Naive thymus-derived CD8-positive, alpha-beta T cell (primary cell): ENCODE measurements at regions not wholly inside any gene's neighbourhood (a gene's known extent, or its start where the extent isn't known, plus 50 kb on each side); places are given as distances from the start of the nearest gene placed in this dataset.
"Not testable (repeated sequence)": the region's sequence is repeated elsewhere in the genome, so short reads cannot be mapped to it uniquely, and the experiment has no call there.

Experiments used
- ATAC-seq, 2 donors: fragments of 150-1000 bp; cut with Tn5 transposase in 1 of 2; sonication (Bioruptor Pico), chemical (Tn5 transposase) in 1 of 2; 1 replicate in 1 of 2; 2 replicates in 1 of 2; pipeline ENCODE4 v1.10.0; 2021; ENCODE audit warnings: mild to moderate bottlenecking in 2 of 2, moderate library complexity in 2 of 2
- POLR2A ChIA-PET: fragments of 350-600 bp; sonication (Branson Sonifier 250); formaldehyde crosslinking; loops from one replicate; lab custom pipeline; 2021; ENCODE audit warnings: antibody characterized with exemption; lab: Charles Lee
- DNase-seq, 10 donors: peaks; one replicate each; pipeline versions ENCODE4 v3.0.0 to v3.0.0-alpha.2; 2020 to 2022
- H3K27ac Mint-ChIP-seq, 10 donors: one replicate each; pipeline ENCODE4 v1.8.0; 2020 to 2022; ENCODE audit warnings: mild to moderate bottlenecking in 10 of 10, mixed read lengths in 10 of 10, moderate library complexity in 4 of 10, inconsistent platforms in 1 of 10
- H3K27me3 Mint-ChIP-seq, 5 donors: one replicate each; pipeline ENCODE4 v1.8.0; 2021 to 2022; ENCODE audit warnings: mixed read lengths in 5 of 5
- H3K36me3 Mint-ChIP-seq, 3 donors: one replicate each; pipeline ENCODE4 v1.8.0; 2020 to 2022; ENCODE audit warnings: mixed read lengths in 3 of 3, mild to moderate bottlenecking in 2 of 3, inconsistent platforms in 1 of 3
- H3K4me1 Mint-ChIP-seq, 4 donors: one replicate each; pipeline ENCODE4 v1.8.0; 2021 to 2022; ENCODE audit warnings: mixed read lengths in 4 of 4
- H3K4me3 Mint-ChIP-seq, 10 donors: one replicate each; pipeline ENCODE4 v1.8.0; 2020 to 2022; ENCODE audit warnings: mild to moderate bottlenecking in 10 of 10, mixed read lengths in 10 of 10, moderate library complexity in 6 of 10, inconsistent platforms in 1 of 10
- H3K9me3 Mint-ChIP-seq, 9 donors: one replicate each; pipeline ENCODE4 v1.8.0; 2020 to 2022; ENCODE audit warnings: mixed read lengths in 9 of 9, mild to moderate bottlenecking in 3 of 9, inconsistent platforms in 1 of 9, moderate library complexity in 1 of 9

DNA sequence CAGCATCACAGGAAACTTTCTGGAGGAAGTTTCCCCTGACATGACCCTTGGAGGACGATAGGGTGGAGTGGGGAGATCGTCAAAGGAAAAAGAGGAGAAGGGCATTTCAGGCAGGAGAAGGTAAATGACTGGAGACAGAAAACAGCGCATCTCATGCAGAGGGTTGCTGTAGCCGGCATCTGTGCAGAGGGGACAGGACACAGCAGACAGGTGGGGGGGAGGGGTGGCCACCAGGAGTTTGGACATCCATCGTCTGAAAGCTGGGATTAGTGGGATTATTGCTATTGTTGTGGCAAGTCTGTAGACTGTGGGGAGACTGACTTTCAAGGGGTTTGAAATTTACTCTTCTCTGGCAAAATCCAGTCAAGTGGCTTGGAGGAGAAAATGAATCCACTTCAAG lies 463.9 kb downstream of the OMA1 start:
- Mint-ChIP-seq H3K36me3 (no peaks in the 10 kb centered on the region), H3K4me3 (no peak overlapping the region), H3K27ac (no peak overlapping the region), H3K4me1 (no peaks in the 10 kb centered on the region), H3K27me3 (peaks cover 3 to 16% (median 10%) of the 10 kb centered on the region in 5 donors), H3K9me3 (no peaks in the 10 kb centered on the region)
- POLR2A ChIA-PET = no interaction called here
- no peak for DNase-seq
- ATAC-seq = no peak

DNA sequence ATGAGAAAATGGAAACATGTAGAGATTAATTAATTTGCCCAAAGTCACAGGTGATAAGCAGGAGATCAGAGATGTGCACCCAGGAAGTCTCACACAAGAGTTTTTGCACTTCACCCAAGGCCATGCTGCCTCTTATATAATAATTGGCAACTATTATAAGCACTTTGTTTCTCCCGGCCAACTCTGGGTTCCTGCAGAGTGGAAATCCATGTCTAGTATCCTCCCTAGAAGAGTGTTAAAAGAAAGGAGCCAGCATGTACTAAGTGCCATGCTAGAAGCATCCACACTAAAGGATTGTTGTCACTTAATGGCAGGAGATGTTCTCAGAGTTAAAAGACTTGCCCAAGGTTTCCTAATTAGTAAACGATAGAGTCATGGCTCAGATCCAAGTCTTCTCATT lies 470.3 kb downstream of the OMA1 start:
- Mint-ChIP-seq H3K4me1 (peaks cover 0 to 2% (median 0%) of the 10 kb centered on the region in 4 donors), H3K9me3 (no peaks in the 10 kb centered on the region), H3K27ac (no peak overlapping the region), H3K27me3 (peaks cover 0 to 8% (median 3%) of the 10 kb centered on the region in 5 donors), H3K36me3 (no peaks in the 10 kb centered on the region), H3K4me3 (no peak overlapping the region)
- POLR2A ChIA-PET = no interaction called here
- no peak for DNase-seq
- no peak for ATAC-seq

DNA sequence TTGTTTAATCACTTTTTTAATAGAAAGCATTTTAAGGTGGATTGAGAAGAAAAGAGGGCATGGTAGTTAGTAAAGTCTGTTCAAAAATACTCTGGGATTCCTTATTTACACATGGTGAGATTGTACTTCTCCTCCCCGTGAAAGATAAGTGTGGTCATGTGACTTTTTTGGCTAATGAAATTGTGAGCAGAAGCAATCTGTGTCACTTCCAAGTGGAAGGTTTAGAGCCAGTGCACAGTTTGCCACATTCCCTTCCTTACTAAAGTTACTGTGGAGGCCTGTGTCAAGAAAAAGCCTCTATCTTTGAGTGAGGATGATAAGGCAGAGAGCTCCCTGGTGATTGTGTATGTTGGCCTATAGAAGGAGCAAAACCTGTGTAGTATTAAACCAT lies 471.3 kb downstream of the OMA1 start:
- no peak overlapping the region for H3K27ac Mint-ChIP-seq
- POLR2A ChIA-PET = no interaction called here

DNA sequence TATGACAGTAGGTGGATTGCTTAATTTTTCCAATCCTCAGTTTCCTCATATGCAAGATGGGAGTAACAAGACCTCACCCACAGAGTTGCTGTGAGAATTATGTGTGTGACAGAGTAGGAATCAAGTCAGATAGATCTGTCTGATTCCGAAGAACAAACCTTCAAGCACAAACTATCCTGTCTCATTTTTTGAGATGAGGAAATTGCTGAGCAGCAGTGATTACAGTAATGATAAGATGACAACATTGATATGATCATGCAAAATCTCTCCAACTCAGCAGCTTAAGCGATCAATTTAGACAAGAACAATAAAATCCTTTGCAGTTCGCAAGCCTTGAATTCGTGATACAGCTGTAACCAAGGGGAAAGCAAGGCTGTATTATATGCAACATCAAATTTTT lies 474.1 kb downstream of the OMA1 start:
- DNase-seq = no peak
- Mint-ChIP-seq H3K9me3 (no peaks in the 10 kb centered on the region), H3K4me1 (peaks cover 0 to 2% (median 0%) of the 10 kb centered on the region in 4 donors), H3K36me3 (no peaks in the 10 kb centered on the region), H3K4me3 (no peak overlapping the region), H3K27ac (no peak overlapping the region), H3K27me3 (peaks cover 0 to 4% (median 0%) of the 10 kb centered on the region in 5 donors)
- POLR2A ChIA-PET = no interaction called here
- ATAC-seq = no peak

More for the DNA sequence above, 471.3 kb downstream of the OMA1 start:
- ATAC-seq (no peak), DNase-seq (no peak)
- Mint-ChIP-seq H3K4me3 (no peak overlapping the region), H3K4me1 (peaks cover 0 to 2% (median 0%) of the 10 kb centered on the region in 4 donors), H3K27me3 (peaks cover 0 to 8% (median 3%) of the 10 kb centered on the region in 5 donors), H3K36me3 (no peaks in the 10 kb centered on the region), H3K9me3 (no peaks in the 10 kb centered on the region)

DNA sequence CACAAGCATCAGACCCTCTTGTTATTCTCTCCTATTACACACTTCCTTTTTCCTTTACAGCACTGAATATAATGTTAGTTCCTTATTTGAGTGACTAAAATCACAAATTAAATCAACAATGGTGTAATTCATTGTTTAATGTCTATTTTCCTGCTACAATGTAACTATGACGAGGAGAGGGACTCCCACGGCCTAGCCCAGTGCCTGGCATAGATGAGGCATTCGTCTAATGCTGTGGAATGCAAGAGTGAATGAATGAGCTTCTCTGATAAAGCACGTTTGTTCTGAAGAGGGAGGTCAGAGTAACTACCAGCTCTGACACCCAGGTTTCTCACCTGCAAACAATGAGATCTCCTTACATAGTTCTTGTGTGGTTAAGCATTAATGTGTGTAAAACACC lies 479.4 kb downstream of the OMA1 start:
- no peak overlapping the region for H3K27ac Mint-ChIP-seq
- H3K27me3 Mint-ChIP-seq = no peaks in the 10 kb centered on the region
- H3K9me3 Mint-ChIP-seq = no peaks in the 10 kb centered on the region
- ATAC-seq = no peak
- no peaks in the 10 kb centered on the region for H3K36me3 Mint-ChIP-seq
- H3K4me1 Mint-ChIP-seq = no peaks in the 10 kb centered on the region
- DNase-seq = no peak
- H3K4me3 Mint-ChIP-seq = no peak overlapping the region
- POLR2A ChIA-PET = no interaction called here

- Mint-ChIP-seq H3K4me3 (no peak overlapping the region), H3K27me3 (peaks cover 0 to 4% (median 0%) of the 10 kb centered on the region in 5 donors), H3K27ac (no peak overlapping the region), H3K9me3 (no peaks in the 10 kb centered on the region), H3K36me3 (no peaks in the 10 kb centered on the region), H3K4me1 (no peaks in the 10 kb centered on the region)
- ATAC-seq (no peak), DNase-seq (no peak)
- POLR2A ChIA-PET = no interaction called here
Observed at GRCh38 chr1:58065520-58065919, 481.0 kb downstream of the OMA1 start.

DNA sequence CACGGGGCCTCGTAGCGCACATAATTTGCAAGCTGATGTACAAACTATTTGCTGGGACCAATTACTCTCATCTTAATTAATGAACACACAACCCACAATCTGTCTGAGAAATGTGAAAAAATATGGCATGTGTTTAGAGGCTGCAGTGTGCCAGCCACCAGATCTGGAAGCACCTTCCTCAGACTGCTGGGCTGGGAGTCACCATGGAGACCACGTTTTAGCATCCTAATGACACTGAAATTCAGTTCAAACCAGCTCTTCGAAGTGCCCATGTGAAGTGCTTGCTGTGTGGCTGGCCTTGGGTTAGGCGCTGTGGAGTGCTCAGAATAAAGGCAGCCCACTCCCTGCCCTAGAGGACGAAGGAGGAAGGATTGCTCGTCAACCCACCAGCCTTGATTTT lies 482.4 kb downstream of the OMA1 start:
- no peak overlapping the region for H3K4me3 Mint-ChIP-seq
- ATAC-seq (no peak), DNase-seq (no peak)
- no peak overlapping the region for H3K27ac Mint-ChIP-seq
- no peaks in the 10 kb centered on the region for H3K9me3 Mint-ChIP-seq
- no peaks in the 10 kb centered on the region for H3K4me1 Mint-ChIP-seq
- H3K36me3 Mint-ChIP-seq = no peaks in the 10 kb centered on the region
- peaks cover 0 to 8% (median 0%) of the 10 kb centered on the region in 5 donors for H3K27me3 Mint-ChIP-seq
- POLR2A ChIA-PET = no interaction called here

DNA sequence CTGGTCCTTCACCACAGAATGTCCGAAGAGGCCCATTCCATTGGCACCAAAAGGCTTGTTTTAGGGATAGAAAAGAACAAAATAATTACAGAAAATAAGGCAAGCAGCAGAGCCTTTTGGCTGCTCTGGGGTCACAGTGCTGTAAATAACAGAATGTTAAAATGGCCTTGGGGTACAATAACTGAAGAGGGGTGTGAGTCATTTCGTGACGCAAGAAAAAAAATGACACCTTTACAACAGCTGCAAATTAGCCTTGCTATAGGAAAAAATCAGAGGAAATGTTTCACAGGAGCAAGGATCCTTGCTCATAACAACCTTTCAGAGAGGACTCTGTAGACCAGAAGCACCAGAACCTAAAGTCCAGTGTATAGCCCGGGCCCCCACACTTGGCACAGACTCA lies 483.4 kb downstream of the OMA1 start:
- Mint-ChIP-seq H3K4me3 (no peak overlapping the region), H3K4me1 (no peaks in the 10 kb centered on the region), H3K27me3 (peaks cover 0 to 8% (median 0%) of the 10 kb centered on the region in 5 donors), H3K27ac (no peak overlapping the region), H3K9me3 (no peaks in the 10 kb centered on the region), H3K36me3 (no peaks in the 10 kb centered on the region)
- DNase-seq (no peak), ATAC-seq (no peak)
- POLR2A ChIA-PET = no interaction called here

- H3K9me3 Mint-ChIP-seq = no peaks in the 10 kb centered on the region
- H3K36me3 Mint-ChIP-seq = no peaks in the 10 kb centered on the region
- no peak for ATAC-seq
- H3K4me3 Mint-ChIP-seq = no peak overlapping the region
- H3K4me1 Mint-ChIP-seq = no peaks in the 10 kb centered on the region
- H3K27ac Mint-ChIP-seq = no peak overlapping the region
- POLR2A ChIA-PET = no interaction called here
- H3K27me3 Mint-ChIP-seq = peaks cover 0 to 9% (median 0%) of the 10 kb centered on the region in 5 donors
- DNase-seq = no peak
Observed at GRCh38 chr1:58062635-58063034, 483.9 kb downstream of the OMA1 start.

GRCh38 chr1:58060559-58061170 lies 485.9 kb downstream of the OMA1 start:
- peaks cover 0 to 12% (median 0%) of the 10 kb centered on the region in 5 donors for H3K27me3 Mint-ChIP-seq
- H3K27ac Mint-ChIP-seq = no peak overlapping the region
- ATAC-seq (no peak), DNase-seq (no peak)
- POLR2A ChIA-PET = no interaction called here
- H3K36me3 Mint-ChIP-seq = no peaks in the 10 kb centered on the region
- no peaks in the 10 kb centered on the region for H3K4me1 Mint-ChIP-seq
- no peaks in the 10 kb centered on the region for H3K9me3 Mint-ChIP-seq
- H3K4me3 Mint-ChIP-seq = no peak overlapping the region

DNA sequence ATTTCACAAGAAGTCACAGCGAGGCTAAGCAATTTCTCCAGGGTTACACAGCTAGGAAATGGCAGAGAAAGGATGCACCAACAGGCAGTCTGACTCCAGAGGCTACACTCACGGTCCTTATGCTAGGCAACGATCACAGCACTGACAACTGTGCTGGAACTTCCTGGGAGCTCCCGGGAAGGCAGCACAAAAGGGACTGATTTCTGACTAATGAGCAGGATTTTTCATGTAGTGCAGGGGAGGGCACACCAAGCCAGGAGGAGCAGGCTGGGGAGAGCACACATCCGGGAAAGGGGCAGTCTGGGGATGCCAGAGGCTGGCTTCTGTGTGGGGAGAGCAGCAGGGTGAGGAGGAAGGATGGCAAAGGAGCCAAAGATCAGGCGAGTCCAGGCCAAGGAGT lies 486.7 kb downstream of the OMA1 start:
- POLR2A ChIA-PET = no interaction called here
- no peaks in the 10 kb centered on the region for H3K36me3 Mint-ChIP-seq
- no peak for DNase-seq
- no peak overlapping the region for H3K4me3 Mint-ChIP-seq
- H3K27me3 Mint-ChIP-seq = peaks cover 0 to 12% (median 0%) of the 10 kb centered on the region in 5 donors
- H3K4me1 Mint-ChIP-seq = no peaks in the 10 kb centered on the region
- no peak for ATAC-seq
- H3K9me3 Mint-ChIP-seq = no peaks in the 10 kb centered on the region
- H3K27ac Mint-ChIP-seq = no peak overlapping the region

GRCh38 chr1:58058323-58058722 lies 488.2 kb downstream of the OMA1 start:
- H3K9me3 Mint-ChIP-seq = peaks cover 0 to 9% (median 0%) of the 10 kb centered on the region in 9 donors
- no peaks in the 10 kb centered on the region for H3K4me1 Mint-ChIP-seq
- no peak for DNase-seq
- H3K27me3 Mint-ChIP-seq = peaks cover 0 to 12% (median 0%) of the 10 kb centered on the region in 5 donors
- H3K36me3 Mint-ChIP-seq = peaks cover 0 to 4% (median 0%) of the 10 kb centered on the region in 3 donors
- POLR2A ChIA-PET = no interaction called here
- no peak overlapping the region for H3K27ac Mint-ChIP-seq
- no peak overlapping the region for H3K4me3 Mint-ChIP-seq
- ATAC-seq = no peak

- ATAC-seq (no peak), DNase-seq (no peak)
- no peak overlapping the region for H3K27ac Mint-ChIP-seq
- H3K4me3 Mint-ChIP-seq = no peak overlapping the region
- H3K4me1 Mint-ChIP-seq = no peaks in the 10 kb centered on the region
- POLR2A ChIA-PET = no interaction called here
- H3K9me3 Mint-ChIP-seq = peaks cover 0 to 9% (median 0%) of the 10 kb centered on the region in 9 donors
- peaks cover 0 to 12% (median 0%) of the 10 kb centered on the region in 5 donors for H3K27me3 Mint-ChIP-seq
- peaks cover 0 to 4% (median 0%) of the 10 kb centered on the region in 3 donors for H3K36me3 Mint-ChIP-seq
Observed at GRCh38 chr1:58057826-58058225, 488.7 kb downstream of the OMA1 start.

DNA sequence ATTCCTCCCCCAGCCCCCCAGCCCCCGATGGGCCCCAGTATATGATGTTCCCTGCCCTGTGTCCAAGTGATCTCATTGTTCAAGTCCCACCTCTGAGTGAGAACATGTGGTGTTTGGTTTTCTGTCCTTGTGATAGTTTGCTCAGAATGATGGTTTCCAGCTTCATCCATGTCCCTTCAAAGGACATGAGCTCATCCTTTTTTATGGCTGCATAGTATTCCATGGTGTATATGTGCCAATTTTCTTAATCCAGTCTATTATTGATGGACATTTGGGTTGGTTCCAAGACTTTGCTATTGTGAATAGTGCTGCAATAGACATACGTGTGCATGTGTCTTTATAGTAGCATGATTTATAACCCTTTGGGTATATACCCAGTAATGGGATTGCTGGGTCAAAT lies 495.3 kb downstream of the OMA1 start:
- not testable (repeated sequence) for H3K36me3 Mint-ChIP-seq

More for the DNA sequence above, 495.3 kb downstream of the OMA1 start:
- H3K27ac Mint-ChIP-seq, H3K27me3 Mint-ChIP-seq, H3K4me3 Mint-ChIP-seq, ATAC-seq, DNase-seq, H3K4me1 Mint-ChIP-seq, POLR2A ChIA-PET, H3K9me3 Mint-ChIP-seq: not testable (repeated sequence)
